ENCODE measurements at regions not wholly inside any gene's neighbourhood (a gene's known extent, or its start where the extent isn't known, plus 50 kb on each side); places are given as distances from the start of the nearest gene placed in this dataset.

- TF ChIP-seq TP53 (CRISPR knock-in tag; IDR thresholded peaks at IDR 0.05) (no peak), CTCF (IDR thresholded peaks at IDR 0.05) (no peak)
These were observed 248.2 kb downstream of the PLA2G4A start for GRCh38 chr1:187076922-187077321.

Measured in A549 (cell line).